ENCODE measurements at regions not wholly inside any gene's neighbourhood (a gene's known extent, or its start where the extent isn't known, plus 50 kb on each side); places are given as distances from the start of the nearest gene placed in this dataset.

DNA sequence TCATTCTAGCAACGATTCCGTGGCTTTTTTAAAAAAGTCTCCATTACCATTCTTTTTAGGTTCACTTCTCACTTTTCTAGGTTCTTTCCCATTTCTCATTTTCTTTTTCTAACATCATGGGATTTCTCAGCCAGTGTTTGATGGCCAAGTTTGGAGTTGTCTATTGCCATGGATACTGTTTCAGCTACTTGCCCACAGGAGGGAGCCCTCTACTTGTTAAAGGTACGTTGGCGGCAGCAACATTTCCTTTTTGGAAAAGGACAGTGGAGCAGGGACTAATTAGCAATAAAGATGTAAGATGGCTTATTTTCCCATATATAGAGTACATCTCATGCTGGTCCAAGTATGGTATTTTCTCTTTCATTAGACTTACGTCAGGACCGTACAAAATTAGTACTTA, 2257.5 kb upstream of the C9orf72 start (continued):
- TF ChIP-seq, protein P1, sequence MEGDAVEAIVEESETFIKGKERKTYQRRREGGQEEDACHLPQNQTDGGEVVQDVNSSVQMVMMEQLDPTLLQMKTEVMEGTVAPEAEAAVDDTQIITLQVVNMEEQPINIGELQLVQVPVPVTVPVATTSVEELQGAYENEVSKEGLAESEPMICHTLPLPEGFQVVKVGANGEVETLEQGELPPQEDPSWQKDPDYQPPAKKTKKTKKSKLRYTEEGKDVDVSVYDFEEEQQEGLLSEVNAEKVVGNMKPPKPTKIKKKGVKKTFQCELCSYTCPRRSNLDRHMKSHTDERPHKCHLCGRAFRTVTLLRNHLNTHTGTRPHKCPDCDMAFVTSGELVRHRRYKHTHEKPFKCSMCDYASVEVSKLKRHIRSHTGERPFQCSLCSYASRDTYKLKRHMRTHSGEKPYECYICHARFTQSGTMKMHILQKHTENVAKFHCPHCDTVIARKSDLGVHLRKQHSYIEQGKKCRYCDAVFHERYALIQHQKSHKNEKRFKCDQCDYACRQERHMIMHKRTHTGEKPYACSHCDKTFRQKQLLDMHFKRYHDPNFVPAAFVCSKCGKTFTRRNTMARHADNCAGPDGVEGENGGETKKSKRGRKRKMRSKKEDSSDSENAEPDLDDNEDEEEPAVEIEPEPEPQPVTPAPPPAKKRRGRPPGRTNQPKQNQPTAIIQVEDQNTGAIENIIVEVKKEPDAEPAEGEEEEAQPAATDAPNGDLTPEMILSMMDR (IDR thresholded peaks at IDR 0.05 in 2 of 3, conservative IDR thresholded peaks at IDR 0.05 in 1 of 3; ENCODE audit: control insufficient read depth in 2 of 3, extremely low read depth in 1 of 3, insufficient read depth in 1 of 3, low read depth in 3 of 3, low read length in 3 of 3) = peak; percentile 6 to 56 (median 34); a peak in 4 of 6 replicates
- TF ChIP-seq BACH1 (IDR thresholded peaks at IDR 0.05; ENCODE audit: borderline replicate concordance) (no peak), TCF7 (IDR thresholded peaks at IDR 0.05; ENCODE audit: borderline replicate concordance) (no peak), KAT2A (conservative IDR thresholded peaks at IDR 0.05; ENCODE audit: control insufficient read depth, low read depth, low read length) (no peak), TAF1 (IDR thresholded peaks at IDR 0.05; ENCODE audit: borderline replicate concordance, low read depth, low read length) (no peak), HDAC2 (IDR thresholded peaks at IDR 0.05) (no peak), SMC3 (IDR thresholded peaks at IDR 0.05; ENCODE audit: borderline replicate concordance, low read length) (peak; percentile 47; the same call in 1 of the 2 replicates)
- TF ChIP-seq, protein P2, sequence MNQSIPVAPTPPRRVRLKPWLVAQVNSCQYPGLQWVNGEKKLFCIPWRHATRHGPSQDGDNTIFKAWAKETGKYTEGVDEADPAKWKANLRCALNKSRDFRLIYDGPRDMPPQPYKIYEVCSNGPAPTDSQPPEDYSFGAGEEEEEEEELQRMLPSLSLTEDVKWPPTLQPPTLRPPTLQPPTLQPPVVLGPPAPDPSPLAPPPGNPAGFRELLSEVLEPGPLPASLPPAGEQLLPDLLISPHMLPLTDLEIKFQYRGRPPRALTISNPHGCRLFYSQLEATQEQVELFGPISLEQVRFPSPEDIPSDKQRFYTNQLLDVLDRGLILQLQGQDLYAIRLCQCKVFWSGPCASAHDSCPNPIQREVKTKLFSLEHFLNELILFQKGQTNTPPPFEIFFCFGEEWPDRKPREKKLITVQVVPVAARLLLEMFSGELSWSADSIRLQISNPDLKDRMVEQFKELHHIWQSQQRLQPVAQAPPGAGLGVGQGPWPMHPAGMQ (IDR thresholded peaks at IDR 0.05; ENCODE audit: borderline replicate concordance) = no peak

DNA sequence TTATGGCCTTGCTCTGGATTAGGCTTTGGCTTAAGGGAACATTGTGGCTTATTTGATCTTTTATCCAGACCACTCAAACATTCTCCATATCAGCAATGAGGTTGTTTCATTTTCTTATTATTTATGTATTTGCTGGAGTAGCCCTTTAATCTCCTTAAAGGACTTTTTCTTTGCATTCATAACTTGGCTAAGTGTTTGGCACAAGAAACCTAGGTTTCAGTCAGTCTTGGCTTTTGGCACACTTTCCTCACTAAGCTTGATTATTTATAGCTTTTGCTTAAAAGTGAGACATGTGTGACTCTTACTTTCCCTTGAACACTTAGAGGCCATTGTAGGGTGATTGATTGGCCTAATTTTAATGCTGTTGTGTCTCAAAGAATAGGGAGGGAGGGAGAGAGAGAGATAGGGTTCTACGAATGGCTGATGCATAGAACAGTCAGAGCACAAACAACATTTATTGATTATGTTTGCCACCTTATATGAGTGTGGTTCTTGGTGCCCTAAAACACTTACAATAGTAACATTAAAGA, 2265.3 kb upstream of the C9orf72 start:
- ATAC-seq (no peak), FAIRE-seq (no peak), DNase-seq (ENCODE audit: low read depth, low spot score) (no peak)
- POLR2A ChIA-PET = no interaction called here
- no peaks in the 10 kb centered on the region for H3K36me3 ChIP-seq (ENCODE audit: control insufficient read depth in 2 of 2, insufficient read depth in 2 of 2, low read length in 1 of 2)
- H3K4me3 ChIP-seq = no peak overlapping the region
- intact Hi-C loops (cut with micrococcal nuclease; ENCODE audit: unreplicated experiment) = no loop called here
- no peak overlapping the region for H3K9ac ChIP-seq (ENCODE audit: control insufficient read depth, insufficient read depth, low read length)
- no peak overlapping the region for H3K4me2 ChIP-seq (ENCODE audit: control insufficient read depth, insufficient read depth)
- WGBS (ENCODE audit: insufficient coverage, insufficient replicate concordance, low lambda C conversion rate, missing lambda C conversion rate) = 0% methylated on average over 1 of the region's 1 CpG
- no TSS peak for BruUV-seq (replicated peaks)
- H3K27me3 ChIP-seq (replicated peaks in 1 of 2; ENCODE audit: control insufficient read depth in 2 of 2, insufficient read depth in 2 of 2, low read length in 1 of 2) = no peaks in the 10 kb centered on the region; a peak in 1 of 4 replicates
- SMC1A ChIA-PET (ENCODE audit: uncharacterized antibody, unreplicated experiment) = interaction anchor here (1.3 kb wide), 1 partner anchor 14 kb away, joined by 3 read pairs; no protein-coding TSS in a partner anchor
- no peaks in the 10 kb centered on the region for H3K9me3 ChIP-seq (replicated peaks; ENCODE audit: control insufficient read depth, insufficient read depth, low read length)
- RAD21 ChIA-PET (ENCODE audit: unreplicated experiment) = no interaction called here
- H3K79me2 ChIP-seq (ENCODE audit: control insufficient read depth, insufficient read depth, low read length) = no peaks in the 10 kb centered on the region
- no peak overlapping the region for H3K27ac ChIP-seq (ENCODE audit: control insufficient read depth, insufficient read depth)
- H3K4me1 ChIP-seq (ENCODE audit: control insufficient read depth, insufficient read depth, low read length) = no peaks in the 10 kb centered on the region
- in situ Hi-C loops (cut with MboI) = no loop called here
- CTCF ChIA-PET = no interaction called here
- no peaks in the 10 kb centered on the region for H4K20me1 ChIP-seq (ENCODE audit: control insufficient read depth, insufficient read depth)
- H2AFZ ChIP-seq (ENCODE audit: control insufficient read depth, low read depth, low read length) = no peak overlapping the region
- TF ChIP-seq RBBP5 (conservative IDR thresholded peaks at IDR 0.05) = no peak
- TF ChIP-seq TARDBP (IDR thresholded peaks at IDR 0.05; ENCODE audit: borderline replicate concordance) = no peak
- no peak for TF ChIP-seq KAT2A (conservative IDR thresholded peaks at IDR 0.05; ENCODE audit: control insufficient read depth, low read depth, low read length)
- TF ChIP-seq EP300 (IDR thresholded peaks at IDR 0.05; ENCODE audit: borderline replicate concordance in 1 of 2, control insufficient read depth in 1 of 2, low read depth in 2 of 2, low read length in 2 of 2) = no peak
- TF ChIP-seq RCOR1 (conservative IDR thresholded peaks at IDR 0.05; ENCODE audit: low read depth, low read length) = no peak
- TF ChIP-seq, protein P3, sequence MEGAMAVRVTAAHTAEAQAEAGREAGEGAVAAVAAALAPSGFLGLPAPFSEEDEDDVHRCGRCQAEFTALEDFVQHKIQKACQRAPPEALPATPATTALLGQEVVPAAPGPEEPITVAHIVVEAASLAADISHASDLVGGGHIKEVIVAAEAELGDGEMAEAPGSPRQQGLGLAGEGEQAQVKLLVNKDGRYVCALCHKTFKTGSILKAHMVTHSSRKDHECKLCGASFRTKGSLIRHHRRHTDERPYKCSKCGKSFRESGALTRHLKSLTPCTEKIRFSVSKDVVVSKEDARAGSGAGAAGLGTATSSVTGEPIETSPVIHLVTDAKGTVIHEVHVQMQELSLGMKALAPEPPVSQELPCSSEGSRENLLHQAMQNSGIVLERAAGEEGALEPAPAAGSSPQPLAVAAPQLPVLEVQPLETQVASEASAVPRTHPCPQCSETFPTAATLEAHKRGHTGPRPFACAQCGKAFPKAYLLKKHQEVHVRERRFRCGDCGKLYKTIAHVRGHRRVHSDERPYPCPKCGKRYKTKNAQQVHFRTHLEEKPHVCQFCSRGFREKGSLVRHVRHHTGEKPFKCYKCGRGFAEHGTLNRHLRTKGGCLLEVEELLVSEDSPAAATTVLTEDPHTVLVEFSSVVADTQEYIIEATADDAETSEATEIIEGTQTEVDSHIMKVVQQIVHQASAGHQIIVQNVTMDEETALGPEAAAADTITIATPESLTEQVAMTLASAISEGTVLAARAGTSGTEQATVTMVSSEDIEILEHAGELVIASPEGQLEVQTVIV (IDR thresholded peaks at IDR 0.05; ENCODE audit: borderline replicate concordance, partially characterized antibody) = no peak
- TF ChIP-seq HDGF (IDR thresholded peaks at IDR 0.05) = no peak
- TF ChIP-seq GATAD2B (conservative IDR thresholded peaks at IDR 0.05; ENCODE audit: low read depth) = no peak
- no peak for TF ChIP-seq RELA (IDR thresholded peaks at IDR 0.05; ENCODE audit: borderline replicate concordance, partially characterized antibody)
- no peak for TF ChIP-seq RUNX3 (IDR thresholded peaks at IDR 0.05; ENCODE audit: low read length)
- TF ChIP-seq CHD4 (IDR thresholded peaks at IDR 0.05) = no peak
- no peak for TF ChIP-seq JUND (IDR thresholded peaks at IDR 0.05; ENCODE audit: low read depth, low read length)
- no peak for TF ChIP-seq ZSCAN29 (IDR thresholded peaks at IDR 0.05)
